ENCODE measurements at regions not wholly inside any gene's neighbourhood (a gene's known extent, or its start where the extent isn't known, plus 50 kb on each side); places are given as distances from the start of the nearest gene placed in this dataset.

DNA sequence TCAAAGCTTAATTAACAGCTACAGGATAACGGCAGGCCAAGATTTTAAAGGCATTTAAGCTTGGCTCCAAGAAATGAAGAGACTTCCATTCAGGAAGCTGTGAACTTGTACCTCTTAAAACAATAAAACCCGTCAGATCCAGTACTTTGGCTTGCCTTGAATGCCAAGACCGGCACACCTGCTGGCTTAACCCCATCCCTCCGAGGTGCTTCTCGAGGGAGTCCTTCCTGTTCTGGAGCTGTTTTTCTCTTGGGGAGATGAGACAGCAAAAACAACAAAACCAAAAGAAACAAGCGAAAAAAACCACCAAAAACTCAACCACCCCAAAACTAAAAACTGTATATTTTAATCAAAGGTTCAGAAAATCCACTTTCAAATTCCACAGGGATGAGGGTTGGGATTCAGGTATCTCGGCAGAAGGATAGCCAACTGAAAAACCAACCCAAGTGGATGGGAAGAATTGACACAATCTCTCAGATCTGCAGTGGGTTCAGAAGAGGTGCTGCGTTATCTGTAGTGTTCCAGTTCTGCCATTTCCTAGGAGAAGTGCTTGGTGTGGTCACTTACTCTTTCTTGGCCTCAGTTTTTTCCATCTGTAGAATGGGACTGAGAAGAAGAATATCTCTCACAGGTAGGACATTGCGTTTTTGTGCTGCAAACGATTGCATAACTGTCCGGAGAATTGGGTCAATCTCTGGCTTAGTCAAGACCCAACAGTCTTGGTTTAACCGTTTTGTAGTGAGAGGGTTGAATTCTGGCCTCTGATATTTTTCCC, 420.1 kb downstream of the VRK1 start:
- no peak for DNase-seq

DNA sequence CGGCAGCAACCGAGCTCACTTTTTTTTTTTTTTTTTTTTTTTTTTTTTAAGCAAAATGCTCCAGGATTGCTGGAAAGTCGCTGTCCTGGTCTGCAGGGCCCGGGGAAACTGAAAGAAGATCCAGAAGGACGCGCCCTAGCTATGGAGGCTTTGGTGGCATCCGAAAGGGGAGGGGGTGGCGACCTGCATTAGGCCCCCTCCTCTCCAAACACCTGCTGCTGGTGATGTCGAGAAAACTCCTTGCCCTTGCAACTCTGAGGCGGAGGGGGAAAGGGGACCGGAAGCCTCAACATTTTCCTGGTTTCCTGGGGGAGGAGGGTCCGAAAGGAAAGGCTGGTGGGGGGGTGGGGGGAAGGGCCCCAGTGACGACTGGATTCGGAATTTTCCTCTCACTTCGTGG, 421.1 kb downstream of the VRK1 start:
- no peak for DNase-seq

DNA sequence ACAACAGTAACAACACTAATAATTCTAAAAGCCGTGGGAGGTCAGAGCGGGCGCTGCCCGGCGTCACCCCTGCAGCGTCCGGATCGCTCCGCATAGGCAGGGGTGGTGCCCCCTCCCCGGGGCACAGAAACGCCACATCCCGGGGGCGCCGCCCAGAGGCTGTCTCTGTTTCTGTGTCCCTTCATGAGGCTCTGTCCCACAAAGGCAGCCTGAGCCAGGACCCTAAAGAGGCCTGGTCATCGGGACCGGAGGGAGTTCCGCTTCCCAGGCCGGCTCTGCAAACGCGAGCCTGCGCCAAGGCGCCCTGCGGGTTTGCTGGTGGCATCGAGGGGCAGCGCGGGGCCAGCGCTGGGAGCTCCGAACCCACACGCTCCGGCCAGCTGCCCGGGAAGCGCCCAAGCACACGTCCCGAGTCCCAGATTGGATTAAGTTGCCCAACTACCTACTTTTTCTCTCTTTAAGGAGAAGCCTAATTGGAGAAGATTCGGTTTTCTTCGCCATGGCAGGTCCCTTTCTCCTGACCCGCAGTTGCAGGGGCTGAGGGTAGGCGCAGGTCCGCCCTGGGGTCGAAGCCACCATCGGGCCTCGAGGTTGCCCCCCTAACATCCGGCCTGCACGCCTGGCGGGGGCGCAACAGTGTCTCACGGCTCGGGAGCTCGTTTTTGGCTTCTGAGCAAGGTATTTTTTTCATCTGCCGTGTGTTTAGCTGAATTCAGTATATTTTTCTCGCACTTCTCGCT, 421.7 kb downstream of the VRK1 start:
- DNase-seq = peak; percentile 42

DNA sequence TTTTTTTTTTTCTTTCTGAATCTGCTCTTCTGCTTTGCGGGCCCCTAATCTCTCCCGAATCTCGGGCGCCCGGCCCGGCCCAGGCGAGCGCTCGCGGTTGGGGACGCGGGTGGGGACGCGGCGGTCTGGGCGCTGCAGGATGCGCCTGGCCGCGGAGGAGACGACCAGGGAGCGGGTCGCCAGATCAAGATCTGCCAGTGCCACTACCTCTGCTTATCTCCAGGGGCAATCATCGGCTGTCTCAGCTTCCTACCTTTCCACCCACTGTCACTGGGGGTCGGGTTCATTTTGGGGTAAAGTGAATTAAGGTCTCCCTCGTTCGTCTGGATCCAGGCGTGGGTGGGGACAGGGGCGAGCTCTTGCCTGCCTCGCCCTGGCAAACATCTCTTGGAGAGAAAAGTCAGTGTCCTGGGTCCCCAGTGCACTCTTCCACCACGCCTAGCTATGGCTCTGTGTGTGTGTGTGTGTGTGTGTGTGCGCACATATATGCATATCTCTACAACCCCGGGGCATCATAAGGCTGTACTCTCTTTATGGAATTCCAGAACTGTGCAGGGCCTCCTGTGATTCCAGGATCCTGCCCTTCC, 422.3 kb downstream of the VRK1 start:
- no peak for DNase-seq

DNA sequence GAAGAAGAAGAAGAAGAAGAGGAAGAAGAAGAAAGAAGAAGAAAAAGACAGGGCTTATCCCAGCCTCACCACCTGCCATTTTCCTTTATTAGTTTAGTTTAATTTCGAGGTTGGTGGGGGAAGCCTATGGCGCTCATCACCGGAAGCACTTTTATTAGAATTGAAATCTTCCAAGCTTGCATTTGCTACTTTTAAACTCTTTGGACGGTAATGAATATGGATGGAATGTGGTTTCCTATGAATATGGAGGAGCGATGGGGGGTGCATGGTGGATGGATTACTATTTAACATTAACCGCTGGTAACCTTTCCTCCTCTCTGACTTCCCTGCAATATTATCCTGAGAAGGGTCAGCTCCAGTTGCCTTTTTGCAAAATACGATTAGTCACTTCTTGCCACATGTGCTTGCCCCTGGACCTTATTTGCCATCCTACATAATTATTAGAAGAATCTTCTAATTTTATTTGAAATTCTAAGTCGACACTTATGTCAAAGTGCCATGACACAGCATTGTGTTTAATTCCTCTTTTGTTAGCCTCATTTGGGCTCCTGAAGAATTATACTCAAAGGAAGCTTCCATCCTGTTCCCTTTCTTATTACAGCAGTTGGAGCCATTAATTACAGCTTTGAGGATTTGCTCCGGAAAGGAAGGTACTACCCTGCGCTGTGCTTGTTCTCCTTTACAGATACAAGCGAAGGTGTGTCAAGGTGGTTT, 424.5 kb downstream of the VRK1 start:
- no peak for DNase-seq

DNA sequence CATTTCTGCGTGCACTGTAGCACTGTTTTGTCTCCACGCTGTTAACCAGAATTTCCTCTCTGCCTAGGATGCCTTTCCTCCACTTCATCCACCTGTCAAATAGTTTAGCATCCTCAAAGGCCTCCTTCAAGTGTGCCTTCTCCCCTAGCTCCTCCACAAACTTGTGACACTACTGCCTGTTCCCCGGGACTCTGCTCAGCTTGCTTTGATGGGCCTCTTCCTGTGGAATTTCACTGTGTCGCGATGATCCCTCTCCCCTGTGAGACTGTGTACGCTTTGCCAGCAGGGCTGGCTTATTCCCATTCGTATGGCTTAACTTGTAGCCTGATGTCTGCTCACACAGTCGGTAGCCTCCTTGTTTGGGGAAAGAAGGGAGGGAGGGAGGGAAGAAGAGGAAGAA, 426.8 kb downstream of the VRK1 start:
- no peak for DNase-seq

DNA sequence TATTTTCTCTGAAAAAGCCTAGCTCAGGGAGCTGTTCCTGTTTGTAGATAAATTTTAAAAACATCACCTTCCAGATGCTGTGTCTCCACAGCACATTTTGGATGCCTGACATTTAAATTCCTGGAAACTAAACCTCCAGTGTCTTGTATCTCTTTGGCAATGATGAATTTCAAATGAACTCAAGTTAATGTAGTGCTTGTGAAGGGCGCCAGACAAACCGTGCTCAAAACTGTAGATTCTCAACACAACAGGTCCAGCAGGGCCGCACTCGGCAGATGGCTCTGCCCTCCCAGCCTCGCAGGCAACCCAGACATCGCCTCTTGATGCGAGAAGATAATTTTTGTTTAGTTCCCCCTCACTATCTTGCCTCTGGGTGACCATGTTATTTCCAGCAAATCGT, 432.9 kb downstream of the VRK1 start:
- no peak for DNase-seq

DNA sequence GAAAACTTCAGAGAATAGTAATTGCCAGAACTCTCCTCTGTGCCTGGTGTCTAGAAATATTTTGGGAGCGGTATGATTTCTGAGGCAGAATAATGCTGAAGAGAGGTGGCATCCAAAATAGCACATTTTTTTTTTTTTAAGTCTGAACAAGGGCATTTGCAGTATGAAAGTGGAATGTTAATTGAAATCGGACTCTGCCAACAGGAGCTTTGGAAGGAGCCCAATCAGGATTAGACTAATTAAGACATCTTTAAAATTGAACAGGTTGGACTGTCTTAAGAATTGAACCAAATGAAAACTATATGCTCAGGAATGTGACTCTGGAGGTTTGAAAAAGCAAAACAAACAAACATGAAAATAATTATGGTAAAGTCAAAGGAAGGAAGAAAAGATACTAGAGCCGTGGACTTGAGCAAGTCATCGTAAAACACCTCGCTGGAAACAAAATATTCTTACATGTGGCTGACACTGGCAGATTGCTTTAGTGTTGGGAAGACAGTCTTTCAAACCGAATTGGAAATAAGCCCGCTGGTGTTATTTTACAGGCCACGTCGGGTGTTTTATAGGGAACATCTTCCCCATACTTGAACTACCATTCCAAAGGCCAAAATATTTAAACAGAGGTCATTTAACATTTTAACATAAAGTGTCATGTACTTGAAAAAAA, 436.3 kb downstream of the VRK1 start:
- DNase-seq = no peak

DNA sequence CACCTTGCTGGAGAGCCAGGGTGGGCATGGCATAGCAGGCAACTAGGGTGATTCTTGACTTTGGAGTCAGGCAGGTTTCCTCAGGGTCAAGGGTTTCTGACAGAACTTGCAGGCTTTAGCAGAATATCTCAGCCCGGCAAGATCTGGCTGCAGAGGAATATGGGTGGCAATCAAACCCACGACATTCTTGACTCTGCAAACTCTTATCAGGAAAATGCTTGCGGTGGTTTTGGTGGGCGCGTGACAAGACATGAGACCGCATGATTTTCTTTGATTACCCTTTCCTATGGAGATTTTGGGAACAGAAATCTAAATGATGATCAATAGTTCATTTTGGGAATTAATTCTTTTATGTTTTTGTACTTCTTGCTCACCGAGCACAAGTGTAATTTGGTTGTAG, 449.5 kb downstream of the VRK1 start:
- no peak for DNase-seq

DNA sequence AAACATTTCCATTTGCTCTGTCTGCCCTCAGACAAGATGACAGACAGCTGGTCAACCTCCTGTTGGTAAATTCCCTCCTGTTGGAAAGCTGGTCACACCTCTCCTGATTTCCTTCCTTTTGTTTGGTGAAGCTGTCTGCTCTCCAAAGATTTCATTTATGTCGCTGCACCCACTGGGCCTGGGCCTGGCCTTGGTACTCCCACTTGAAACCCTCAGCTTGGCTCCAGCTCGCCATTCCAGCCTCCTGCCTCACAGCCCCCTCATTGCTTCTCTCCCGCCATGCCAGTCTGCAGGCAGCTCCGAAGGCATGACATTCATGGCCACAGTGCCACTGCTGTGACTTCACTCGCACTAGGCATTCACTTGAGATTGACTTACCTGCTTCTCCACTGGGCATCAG, 451.8 kb downstream of the VRK1 start:
- no peak for DNase-seq

DNA sequence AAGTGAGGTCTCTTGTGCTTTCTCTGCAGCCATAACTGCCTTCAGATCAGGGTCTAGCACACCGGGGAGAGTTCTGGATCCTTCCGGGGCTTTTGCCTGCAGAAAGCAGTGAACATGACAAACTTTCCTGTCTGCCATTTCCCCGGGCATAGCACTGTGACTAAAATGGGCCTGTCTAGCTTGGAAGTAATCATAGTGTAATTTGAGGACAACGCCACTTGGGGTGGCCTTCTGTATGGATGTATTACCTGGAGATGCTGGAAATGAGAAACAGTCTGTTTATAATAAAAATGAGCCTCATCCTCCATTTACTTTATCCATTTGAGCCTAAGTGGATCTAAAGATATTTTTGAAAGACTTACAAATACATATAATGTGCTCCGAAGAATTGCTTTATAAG, 453.7 kb downstream of the VRK1 start:
- DNase-seq = no peak

DNA sequence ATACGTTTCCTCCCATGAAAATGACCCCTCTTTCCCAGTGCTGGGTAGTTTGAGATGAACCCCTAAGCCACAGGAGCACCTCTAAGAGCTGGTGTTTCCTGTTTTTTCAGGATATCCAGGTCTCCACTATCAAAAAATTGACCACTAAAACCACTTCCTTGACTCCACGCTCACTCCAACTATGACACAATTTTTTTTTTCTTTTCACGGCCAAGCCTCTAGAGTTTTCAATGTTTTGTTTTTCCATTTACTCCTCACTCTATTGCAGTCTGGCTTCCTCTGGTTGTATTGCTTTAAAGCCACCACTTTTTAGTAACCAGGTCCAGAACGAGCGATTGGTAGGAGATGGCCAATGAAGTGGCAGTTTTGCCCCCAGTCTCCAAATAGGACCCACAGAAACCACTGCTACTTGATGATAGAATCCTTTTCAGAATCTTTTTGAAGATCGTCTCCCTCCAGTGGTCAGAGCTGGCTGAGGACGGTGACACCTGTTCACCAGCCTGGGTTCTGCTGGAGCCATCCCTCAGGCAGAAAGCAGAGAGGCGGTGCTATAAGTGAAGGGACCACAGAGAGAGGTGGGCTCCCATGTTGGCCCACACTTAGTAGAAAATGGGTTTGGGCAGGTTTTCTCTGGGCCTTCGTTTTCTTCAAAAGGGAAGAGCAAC, 454.4 kb downstream of the VRK1 start:
- DNase-seq = no peak

DNA sequence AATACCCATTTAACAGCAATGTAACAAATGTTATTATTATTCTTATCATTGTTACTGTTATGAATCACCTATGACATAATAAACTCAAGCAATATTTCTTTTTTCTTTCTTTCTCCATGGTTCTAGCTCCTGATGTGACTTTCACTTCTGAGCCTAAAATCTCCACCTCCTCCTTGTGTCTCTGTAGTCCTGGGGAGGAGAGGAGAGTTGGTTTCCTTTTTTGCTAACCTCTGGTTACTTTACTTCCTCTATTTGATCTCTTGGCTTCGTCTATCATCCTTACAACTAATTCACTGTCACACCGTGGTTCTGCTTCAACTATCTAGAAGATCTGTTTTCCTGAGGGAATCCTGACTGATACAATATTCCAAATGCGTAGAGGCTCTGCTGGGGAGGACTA, 456.6 kb downstream of the VRK1 start:
- no peak for DNase-seq

DNA sequence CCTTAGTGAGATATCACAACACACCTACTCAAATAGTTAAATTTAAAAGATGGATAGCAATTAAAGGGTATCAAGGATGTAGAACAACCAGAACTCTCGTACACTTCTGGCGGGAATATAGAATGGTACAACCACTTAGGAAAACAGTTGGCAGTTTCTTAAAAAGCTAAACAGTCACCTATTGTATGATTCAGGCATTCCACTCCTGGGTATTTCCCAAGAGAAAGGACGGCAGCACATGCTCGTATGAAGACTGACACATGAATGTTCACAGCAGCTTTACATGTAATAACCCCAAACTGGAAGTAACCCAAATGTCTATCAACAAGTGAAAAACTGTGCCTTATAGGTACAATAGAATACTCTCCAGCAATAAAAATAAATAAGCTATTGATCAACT, 465.2 kb downstream of the VRK1 start:
- no peak for DNase-seq

DNA sequence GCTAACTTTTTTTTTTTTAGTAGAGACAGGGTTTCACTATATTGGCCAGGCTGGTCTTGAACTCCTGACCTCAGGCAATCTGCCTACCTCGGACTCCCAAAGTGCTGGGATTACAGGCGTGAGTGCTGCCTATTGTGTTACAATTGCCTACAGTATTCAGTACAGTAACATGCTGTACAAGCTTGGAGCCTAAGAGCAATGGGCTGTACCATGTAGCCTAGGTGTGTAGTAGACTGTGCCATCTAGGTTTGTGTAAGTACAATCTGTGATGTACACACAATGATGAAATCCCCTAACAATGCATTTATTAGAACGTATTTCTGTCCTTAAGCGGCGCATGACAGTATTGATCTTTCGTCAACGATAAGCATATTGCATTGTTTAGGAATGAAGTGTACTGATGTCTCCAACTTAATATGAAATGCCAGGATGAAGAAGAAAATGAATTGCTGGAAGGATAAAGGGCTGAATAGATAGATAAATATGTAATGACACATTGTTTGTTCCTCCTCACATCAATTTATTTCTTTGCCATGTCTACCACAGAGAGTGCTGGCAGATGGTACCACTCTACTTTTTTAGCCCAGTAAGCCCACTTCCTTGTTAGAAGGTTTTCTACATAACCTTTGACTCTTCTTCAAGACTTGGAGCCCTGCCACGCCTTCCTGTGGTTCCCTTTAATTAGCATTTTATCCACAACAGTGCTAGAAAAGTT, 467.5 kb downstream of the VRK1 start:
- DNase-seq = no peak

DNA sequence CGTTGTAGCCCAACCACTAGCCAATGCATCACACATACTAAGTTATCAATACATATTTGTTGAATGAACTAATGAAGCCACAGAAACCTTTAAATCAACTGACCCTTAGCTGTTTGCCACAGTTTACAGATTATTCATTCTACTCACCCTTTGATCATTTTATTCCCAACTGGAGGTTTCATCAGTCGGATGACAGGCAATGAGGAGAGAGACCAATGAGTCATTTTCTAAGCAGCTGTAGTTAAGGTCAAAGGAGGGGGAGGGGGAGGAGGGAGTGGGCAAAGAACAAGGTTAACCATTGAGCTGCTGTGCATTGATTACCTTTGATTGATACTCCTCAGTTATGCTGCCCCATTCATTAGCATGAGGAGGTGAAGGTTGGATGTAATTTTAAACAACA, 469.5 kb downstream of the VRK1 start:
- no peak for DNase-seq

DNA sequence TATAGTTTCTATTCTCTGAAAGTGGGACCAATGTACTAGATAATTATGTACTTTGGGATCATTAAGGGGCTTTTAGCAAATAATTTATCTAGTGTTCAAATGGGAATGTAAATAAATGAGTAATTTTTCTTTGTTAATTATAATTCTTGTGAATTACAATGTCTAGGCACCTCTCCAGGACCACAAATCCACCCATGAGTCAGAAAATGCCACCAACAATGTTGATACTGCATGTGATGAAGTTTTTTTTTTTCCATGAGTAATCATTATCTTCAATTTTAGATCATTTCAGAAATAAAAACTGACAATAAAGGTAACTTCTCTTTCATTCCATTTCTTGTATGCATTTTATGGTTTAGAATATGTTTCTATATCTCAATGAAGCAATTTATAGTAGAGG, 470.3 kb downstream of the VRK1 start:
- DNase-seq = no peak

DNA sequence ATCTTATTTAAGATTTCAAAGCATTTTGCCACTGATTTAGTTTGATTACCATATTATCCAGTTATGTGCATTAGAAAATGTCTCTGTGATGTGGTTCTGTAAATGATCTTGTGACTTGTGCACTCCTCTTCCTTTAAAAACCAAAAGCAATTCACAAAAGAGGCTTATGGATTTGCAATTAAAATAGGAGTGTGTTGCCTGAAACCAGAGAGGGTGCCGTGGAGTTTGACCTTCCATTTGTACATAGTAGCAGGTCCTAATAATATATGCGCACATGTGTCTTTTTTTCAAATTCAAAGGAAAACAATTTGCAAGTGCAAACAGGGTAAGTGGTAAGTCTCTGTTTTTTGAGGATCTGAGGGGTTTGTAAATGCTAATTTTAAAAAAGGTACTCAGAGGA, 470.9 kb downstream of the VRK1 start:
- no peak for DNase-seq

DNA sequence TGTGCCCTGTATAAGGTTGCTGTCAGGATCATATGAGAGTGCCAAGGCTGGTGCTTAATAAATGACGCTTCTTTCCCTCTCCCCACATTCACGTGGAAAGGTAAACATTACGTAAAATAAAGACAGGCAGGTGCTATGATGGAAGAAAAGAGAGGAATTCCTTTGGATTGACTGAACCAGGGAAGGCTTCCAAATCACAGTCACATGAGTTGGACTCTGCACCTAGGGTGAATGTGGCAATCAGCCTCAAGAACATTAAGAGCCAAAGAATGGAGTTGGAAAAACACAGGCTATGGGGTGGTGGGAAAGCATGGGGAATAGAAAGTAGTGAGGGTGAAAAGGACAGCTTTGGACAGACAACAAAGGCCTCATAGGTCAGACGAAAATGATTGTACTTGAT, 473.1 kb downstream of the VRK1 start:
- no peak for DNase-seq

DNA sequence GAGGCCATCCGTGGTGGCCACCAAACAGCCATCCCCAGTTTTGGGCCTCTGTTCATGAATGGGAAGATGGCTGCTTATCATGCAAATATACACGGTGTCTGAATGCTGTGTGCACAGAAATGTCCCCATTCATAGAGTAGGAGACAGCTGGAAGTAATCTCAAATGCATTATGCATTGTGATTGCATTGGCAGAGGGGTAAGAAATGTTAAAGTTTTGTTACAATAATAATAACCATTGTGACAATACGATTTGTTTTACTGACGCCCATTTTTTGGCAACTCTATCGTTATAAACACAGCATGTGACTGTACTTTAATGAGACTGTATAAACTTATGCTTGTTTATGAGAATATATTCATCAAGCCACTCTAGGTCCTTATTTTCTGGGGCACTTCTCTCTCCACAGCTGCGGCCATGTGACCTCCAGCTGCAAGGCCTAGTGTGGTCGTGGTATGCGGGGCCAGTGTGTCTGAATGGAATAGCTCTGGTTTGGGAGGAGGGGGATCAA, 474.3 kb downstream of the VRK1 start:
- DNase-seq = no peak

DNA sequence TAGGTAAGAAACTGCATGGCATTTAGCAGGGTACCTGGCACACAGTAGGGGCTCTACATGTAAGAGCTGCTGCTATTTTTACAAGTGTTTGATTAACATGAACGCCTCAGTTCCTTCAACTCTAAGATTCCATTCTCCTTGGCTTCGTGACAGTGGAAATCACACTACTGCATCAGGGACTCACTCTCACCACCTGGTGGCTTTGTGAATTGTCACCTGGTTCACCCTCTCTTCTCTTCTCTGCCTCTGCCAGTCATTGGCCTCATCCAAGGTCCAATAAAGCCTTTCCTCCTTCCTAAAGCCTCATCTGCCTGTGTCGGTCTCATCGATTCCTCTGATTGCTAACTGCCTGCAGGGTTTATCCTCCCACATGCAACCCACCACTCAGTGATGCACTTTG, 476.4 kb downstream of the VRK1 start:
- DNase-seq = no peak

DNA sequence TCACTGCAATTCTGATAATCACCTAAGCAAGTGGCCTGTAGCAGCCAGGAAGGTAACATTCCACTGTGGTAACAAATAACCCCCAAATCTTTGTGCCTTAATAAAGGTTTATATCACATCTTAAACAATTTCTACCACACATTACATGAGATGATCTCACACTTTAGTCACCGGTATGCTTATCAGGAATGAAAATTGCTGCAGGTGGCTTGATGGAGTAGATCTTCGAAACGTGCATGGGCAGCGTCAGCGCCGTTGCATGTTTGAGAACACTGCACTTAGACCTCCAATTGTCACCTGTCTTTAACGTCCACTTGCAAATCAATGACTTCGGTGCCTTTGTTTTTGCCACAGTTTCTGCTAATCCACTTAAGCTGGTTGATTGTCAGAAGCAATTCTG, 477.4 kb downstream of the VRK1 start:
- no peak for DNase-seq

Data from NCI-H2171 (cell line).